ENCODE measurements at regions not wholly inside any gene's neighbourhood (a gene's known extent, or its start where the extent isn't known, plus 50 kb on each side); places are given as distances from the start of the nearest gene placed in this dataset.

GRCh38 chr9:73053543-73053942, 98.1 kb upstream of the ANXA1 start:
- TF ChIP-seq TCF7L2 (IDR thresholded peaks at IDR 0.05; ENCODE audit: low read depth, low read length) (no peak), REST (IDR thresholded peaks at IDR 0.05; ENCODE audit: insufficient read depth in 1 of 2, low read depth in 2 of 2, low read length in 1 of 2) (no peak), POLR2AphosphoS5 (IDR thresholded peaks at IDR 0.05; ENCODE audit: low read depth, low read length) (no peak), SIN3A (IDR thresholded peaks at IDR 0.05; ENCODE audit: borderline replicate concordance, insufficient read depth, low read depth, low read length) (no peak)
- TF ChIP-seq, protein P1, sequence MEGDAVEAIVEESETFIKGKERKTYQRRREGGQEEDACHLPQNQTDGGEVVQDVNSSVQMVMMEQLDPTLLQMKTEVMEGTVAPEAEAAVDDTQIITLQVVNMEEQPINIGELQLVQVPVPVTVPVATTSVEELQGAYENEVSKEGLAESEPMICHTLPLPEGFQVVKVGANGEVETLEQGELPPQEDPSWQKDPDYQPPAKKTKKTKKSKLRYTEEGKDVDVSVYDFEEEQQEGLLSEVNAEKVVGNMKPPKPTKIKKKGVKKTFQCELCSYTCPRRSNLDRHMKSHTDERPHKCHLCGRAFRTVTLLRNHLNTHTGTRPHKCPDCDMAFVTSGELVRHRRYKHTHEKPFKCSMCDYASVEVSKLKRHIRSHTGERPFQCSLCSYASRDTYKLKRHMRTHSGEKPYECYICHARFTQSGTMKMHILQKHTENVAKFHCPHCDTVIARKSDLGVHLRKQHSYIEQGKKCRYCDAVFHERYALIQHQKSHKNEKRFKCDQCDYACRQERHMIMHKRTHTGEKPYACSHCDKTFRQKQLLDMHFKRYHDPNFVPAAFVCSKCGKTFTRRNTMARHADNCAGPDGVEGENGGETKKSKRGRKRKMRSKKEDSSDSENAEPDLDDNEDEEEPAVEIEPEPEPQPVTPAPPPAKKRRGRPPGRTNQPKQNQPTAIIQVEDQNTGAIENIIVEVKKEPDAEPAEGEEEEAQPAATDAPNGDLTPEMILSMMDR (IDR thresholded peaks at IDR 0.05), result no peak
- H3K4me1 ChIP-seq (ENCODE audit: control insufficient read depth, insufficient read depth, low read length), result no peaks in the 10 kb centered on the region
- no peak overlapping the region for H3K4me3 ChIP-seq (ENCODE audit: low read depth in 2 of 2, low read length in 2 of 2)
- POLR2A ChIA-PET, result no interaction called here
- intact Hi-C loops (cut with micrococcal nuclease; ENCODE audit: unreplicated experiment) (no loop called here), in situ Hi-C loops (cut with HindIII; ENCODE audit: low pct_unique_long_range_greater_than_20kb, low sequenced_read_pairs) (no loop called here)
- no peak for ATAC-seq
- DNase-seq (ENCODE audit: low read depth, low spot score), result no peak
- H3K27ac ChIP-seq (ENCODE audit: low read length), result no peak overlapping the region
- H3K9me3 ChIP-seq (ENCODE audit: control insufficient read depth, insufficient read depth, low read depth, low read length), result no peaks in the 10 kb centered on the region
- H3K36me3 ChIP-seq (ENCODE audit: control insufficient read depth, insufficient read depth, low read length), result no peaks in the 10 kb centered on the region
- no peaks in the 10 kb centered on the region for H3K27me3 ChIP-seq (ENCODE audit: control insufficient read depth, insufficient read depth, low read length)
- CTCF ChIA-PET, result no interaction called here
- BruUV-seq (replicated peaks), result no TSS peak

DNA sequence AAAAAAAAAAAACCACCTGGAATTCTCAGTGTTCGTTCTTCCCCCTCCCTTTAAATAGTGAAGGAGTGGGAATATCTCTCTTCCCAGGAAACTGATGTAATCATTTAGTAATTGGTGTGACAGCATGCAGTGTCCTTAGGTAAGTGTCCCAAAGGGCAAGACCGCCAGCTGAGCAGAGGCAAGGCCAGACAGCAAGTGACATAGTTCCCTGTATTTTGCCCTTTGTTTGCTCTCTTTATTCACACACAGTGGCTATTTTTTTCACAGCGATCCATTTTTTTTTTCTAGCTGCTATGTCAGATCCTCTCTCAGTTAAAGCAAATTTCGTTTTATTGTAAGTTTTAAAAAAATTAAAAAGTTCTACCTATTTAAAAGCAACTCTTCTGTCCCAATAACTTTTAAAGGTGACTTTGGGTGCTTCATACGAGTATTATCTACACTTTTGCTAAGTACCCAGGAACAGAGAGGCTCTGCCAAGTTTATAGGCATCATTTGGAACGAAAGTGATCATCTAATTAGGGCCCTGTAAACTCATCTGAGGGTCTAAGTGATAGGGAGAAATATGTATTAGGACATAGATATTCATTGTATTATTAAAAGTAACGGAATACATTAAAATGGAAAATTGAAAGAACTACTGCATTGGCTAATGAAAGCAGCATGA, 98.2 kb upstream of the ALDH1A1 start:
- ATAC-seq, result no peak
- no peaks in the 10 kb centered on the region for H3K27me3 ChIP-seq (ENCODE audit: control insufficient read depth, insufficient read depth, low read length)
- no peaks in the 10 kb centered on the region for H3K4me1 ChIP-seq (ENCODE audit: control insufficient read depth, insufficient read depth, low read length)
- in situ Hi-C loops (cut with HindIII; ENCODE audit: low pct_unique_long_range_greater_than_20kb, low sequenced_read_pairs) (no loop called here), intact Hi-C loops (cut with micrococcal nuclease; ENCODE audit: unreplicated experiment) (no loop called here)
- no peaks in the 10 kb centered on the region for H3K9me3 ChIP-seq (ENCODE audit: control insufficient read depth, insufficient read depth, low read depth, low read length)
- ChIA-PET POLR2A (no interaction called here), CTCF (no interaction called here)
- BruUV-seq (replicated peaks), result no TSS peak
- H3K27ac ChIP-seq (ENCODE audit: low read length), result no peak overlapping the region
- DNase-seq (ENCODE audit: low read depth, low spot score), result no peak
- H3K36me3 ChIP-seq (ENCODE audit: control insufficient read depth, insufficient read depth, low read length), result no peaks in the 10 kb centered on the region
- no peak for TF ChIP-seq TCF7L2 (IDR thresholded peaks at IDR 0.05; ENCODE audit: low read depth, low read length)
- TF ChIP-seq, protein P1 (IDR thresholded peaks at IDR 0.05), result no peak
- TF ChIP-seq POLR2AphosphoS5 (IDR thresholded peaks at IDR 0.05; ENCODE audit: low read depth, low read length), result no peak
- no peak for TF ChIP-seq REST (IDR thresholded peaks at IDR 0.05; ENCODE audit: insufficient read depth in 1 of 2, low read depth in 2 of 2, low read length in 1 of 2)
- no peak for TF ChIP-seq SIN3A (IDR thresholded peaks at IDR 0.05; ENCODE audit: borderline replicate concordance, insufficient read depth, low read depth, low read length)
- no peak overlapping the region for H3K4me3 ChIP-seq (ENCODE audit: low read depth in 2 of 2, low read length in 2 of 2)

Data from Panc1 (cell line).